HG03460 (cell line): ENCODE measurements at regions not wholly inside any gene's neighbourhood (a gene's known extent, or its start where the extent isn't known, plus 50 kb on each side); places are given as distances from the start of the nearest gene placed in this dataset.

Experiments
- ATAC-seq: cut with Tn5 transposase; IDR thresholded peaks from one replicate; pipeline ENCODE4 v1.9.1; 2021; ENCODE audit not compliant: unreplicated experiment

GRCh38 chr4:117324851-117325491, 239.6 kb upstream of the TRAM1L1 start:
- ATAC-seq = no peak

- ATAC-seq = no peak
Observed at GRCh38 chr4:117326091-117326490, 240.7 kb upstream of the TRAM1L1 start.

- no peak for ATAC-seq
Observed at GRCh38 chr4:117327491-117327890, 242.1 kb upstream of the TRAM1L1 start.

- no peak for ATAC-seq
Observed at GRCh38 chr4:117328333-117328732, 243.0 kb upstream of the TRAM1L1 start.

- no peak for ATAC-seq
Observed at GRCh38 chr4:117331817-117332216, 246.4 kb upstream of the TRAM1L1 start.

GRCh38 chr4:117334451-117335188, 249.2 kb upstream of the TRAM1L1 start:
- no peak for ATAC-seq

- ATAC-seq = no peak
Observed at GRCh38 chr4:117357437-117357836, 272.1 kb upstream of the TRAM1L1 start.

- no peak for ATAC-seq
Observed at GRCh38 chr4:117357866-117358265, 272.5 kb upstream of the TRAM1L1 start.

- ATAC-seq = no peak
Observed at GRCh38 chr4:117370944-117371668, 285.7 kb upstream of the TRAM1L1 start.

GRCh38 chr4:117375101-117375500, 289.7 kb upstream of the TRAM1L1 start:
- no peak for ATAC-seq

- ATAC-seq = no peak
Observed at GRCh38 chr4:117376692-117377091, 291.3 kb upstream of the TRAM1L1 start.

- no peak for ATAC-seq
Observed at GRCh38 chr4:117378942-117379341, 293.6 kb upstream of the TRAM1L1 start.

GRCh38 chr4:117383468-117383867, 298.1 kb upstream of the TRAM1L1 start:
- ATAC-seq = no peak

GRCh38 chr4:117385526-117385925, 300.1 kb upstream of the TRAM1L1 start:
- no peak for ATAC-seq

GRCh38 chr4:117387072-117387471, 301.7 kb upstream of the TRAM1L1 start:
- no peak for ATAC-seq

GRCh38 chr4:117400039-117400835, 314.9 kb upstream of the TRAM1L1 start:
- ATAC-seq = no peak

- ATAC-seq = no peak
Observed at GRCh38 chr4:117412661-117413060, 327.3 kb upstream of the TRAM1L1 start.

GRCh38 chr4:117417856-117418255, 332.5 kb upstream of the TRAM1L1 start:
- ATAC-seq = no peak

- ATAC-seq = no peak
Observed at GRCh38 chr4:117420948-117421347, 335.6 kb upstream of the TRAM1L1 start.

GRCh38 chr4:117421706-117422105, 336.3 kb upstream of the TRAM1L1 start:
- ATAC-seq = no peak

GRCh38 chr4:117422297-117422696, 336.9 kb upstream of the TRAM1L1 start:
- no peak for ATAC-seq
